HEK293 (cell line): ENCODE measurements at regions not wholly inside any gene's neighbourhood (a gene's known extent, or its start where the extent isn't known, plus 50 kb on each side); places are given as distances from the start of the nearest gene placed in this dataset.

Source experiments
- REST ChIP-seq: fragments of 450-650 bp; formaldehyde crosslinking; IDR thresholded peaks from 2 replicates; pipeline ENCODE4 v1.5.1; 2016; ENCODE audit warnings: missing biosample characterization, missing genetic modification characterization
- ZBTB7A ChIP-seq: fragments of 450-650 bp; formaldehyde crosslinking; IDR thresholded peaks from 2 replicates; pipeline ENCODE4 v1.5.1; 2016; ENCODE audit warnings: low read depth, missing biosample characterization, missing genetic modification characterization
- ZNF670 ChIP-seq: fragments of 450-650 bp; formaldehyde crosslinking; IDR thresholded peaks from 2 replicates; pipeline ENCODE4 v1.5.1; 2016; ENCODE audit warnings: missing biosample characterization, missing genetic modification characterization, low read depth
- ZNF785 ChIP-seq: fragments of 450-650 bp; formaldehyde crosslinking; IDR thresholded peaks from 2 replicates; pipeline ENCODE4 v1.5.1; 2016; ENCODE audit warnings: missing biosample characterization, missing genetic modification characterization
- TF ChIP-seq, protein P1 (sequence below): fragments of 450-650 bp; formaldehyde crosslinking; IDR thresholded peaks from 2 replicates; pipeline ENCODE4 v1.5.1; 2016; ENCODE audit warnings: missing biosample characterization, missing genetic modification characterization
- TF ChIP-seq, protein P2 (sequence below): fragments of 450-650 bp; formaldehyde crosslinking; IDR thresholded peaks from 2 replicates; pipeline ENCODE4 v1.5.1; 2016; ENCODE audit warnings: missing biosample characterization, missing genetic modification characterization
- TF ChIP-seq, protein P3 (sequence below): fragments of 450-650 bp; formaldehyde crosslinking; IDR thresholded peaks from 2 replicates; pipeline ENCODE4 v1.5.1; 2017; ENCODE audit warnings: missing biosample characterization, missing genetic modification characterization

DNA sequence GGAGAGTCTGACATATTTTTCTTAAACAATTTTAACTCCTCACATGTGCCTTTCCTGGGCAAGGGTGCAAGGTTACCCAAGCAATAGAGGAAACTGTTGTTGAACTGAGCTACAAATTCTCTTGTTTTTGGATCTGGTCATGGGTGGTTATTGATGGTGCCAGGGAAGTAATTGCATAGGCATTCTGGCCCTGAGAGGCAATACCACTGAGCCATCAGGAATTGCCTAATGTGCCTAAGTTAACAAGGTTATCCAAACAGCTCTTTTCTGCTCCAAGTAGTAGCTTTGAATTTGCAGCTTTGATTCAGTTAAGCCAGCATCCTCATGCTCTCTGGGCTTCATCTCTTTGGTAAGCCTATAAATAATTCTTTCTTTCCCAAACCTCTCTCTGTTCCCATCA lies 266.0 kb upstream of the BTBD3 start:
- TF ChIP-seq, protein P1, sequence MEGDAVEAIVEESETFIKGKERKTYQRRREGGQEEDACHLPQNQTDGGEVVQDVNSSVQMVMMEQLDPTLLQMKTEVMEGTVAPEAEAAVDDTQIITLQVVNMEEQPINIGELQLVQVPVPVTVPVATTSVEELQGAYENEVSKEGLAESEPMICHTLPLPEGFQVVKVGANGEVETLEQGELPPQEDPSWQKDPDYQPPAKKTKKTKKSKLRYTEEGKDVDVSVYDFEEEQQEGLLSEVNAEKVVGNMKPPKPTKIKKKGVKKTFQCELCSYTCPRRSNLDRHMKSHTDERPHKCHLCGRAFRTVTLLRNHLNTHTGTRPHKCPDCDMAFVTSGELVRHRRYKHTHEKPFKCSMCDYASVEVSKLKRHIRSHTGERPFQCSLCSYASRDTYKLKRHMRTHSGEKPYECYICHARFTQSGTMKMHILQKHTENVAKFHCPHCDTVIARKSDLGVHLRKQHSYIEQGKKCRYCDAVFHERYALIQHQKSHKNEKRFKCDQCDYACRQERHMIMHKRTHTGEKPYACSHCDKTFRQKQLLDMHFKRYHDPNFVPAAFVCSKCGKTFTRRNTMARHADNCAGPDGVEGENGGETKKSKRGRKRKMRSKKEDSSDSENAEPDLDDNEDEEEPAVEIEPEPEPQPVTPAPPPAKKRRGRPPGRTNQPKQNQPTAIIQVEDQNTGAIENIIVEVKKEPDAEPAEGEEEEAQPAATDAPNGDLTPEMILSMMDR (tag by site-specific recombination) = no peak
- TF ChIP-seq ZNF670 = no peak
- TF ChIP-seq, protein P2, sequence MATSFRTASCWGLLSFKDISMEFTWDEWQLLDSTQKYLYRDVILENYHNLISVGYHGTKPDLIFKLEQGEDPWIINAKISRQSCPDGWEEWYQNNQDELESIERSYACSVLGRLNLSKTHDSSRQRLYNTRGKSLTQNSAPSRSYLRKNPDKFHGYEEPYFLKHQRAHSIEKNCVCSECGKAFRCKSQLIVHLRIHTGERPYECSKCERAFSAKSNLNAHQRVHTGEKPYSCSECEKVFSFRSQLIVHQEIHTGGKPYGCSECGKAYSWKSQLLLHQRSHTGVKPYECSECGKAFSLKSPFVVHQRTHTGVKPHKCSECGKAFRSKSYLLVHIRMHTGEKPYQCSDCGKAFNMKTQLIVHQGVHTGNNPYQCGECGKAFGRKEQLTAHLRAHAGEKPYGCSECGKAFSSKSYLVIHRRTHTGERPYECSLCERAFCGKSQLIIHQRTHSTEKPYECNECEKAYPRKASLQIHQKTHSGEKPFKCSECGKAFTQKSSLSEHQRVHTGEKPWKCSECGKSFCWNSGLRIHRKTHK (tag by site-specific recombination) = no peak
- no peak for TF ChIP-seq ZBTB7A (tag by site-specific recombination)
- TF ChIP-seq ZNF785 = no peak
- TF ChIP-seq, protein P3, sequence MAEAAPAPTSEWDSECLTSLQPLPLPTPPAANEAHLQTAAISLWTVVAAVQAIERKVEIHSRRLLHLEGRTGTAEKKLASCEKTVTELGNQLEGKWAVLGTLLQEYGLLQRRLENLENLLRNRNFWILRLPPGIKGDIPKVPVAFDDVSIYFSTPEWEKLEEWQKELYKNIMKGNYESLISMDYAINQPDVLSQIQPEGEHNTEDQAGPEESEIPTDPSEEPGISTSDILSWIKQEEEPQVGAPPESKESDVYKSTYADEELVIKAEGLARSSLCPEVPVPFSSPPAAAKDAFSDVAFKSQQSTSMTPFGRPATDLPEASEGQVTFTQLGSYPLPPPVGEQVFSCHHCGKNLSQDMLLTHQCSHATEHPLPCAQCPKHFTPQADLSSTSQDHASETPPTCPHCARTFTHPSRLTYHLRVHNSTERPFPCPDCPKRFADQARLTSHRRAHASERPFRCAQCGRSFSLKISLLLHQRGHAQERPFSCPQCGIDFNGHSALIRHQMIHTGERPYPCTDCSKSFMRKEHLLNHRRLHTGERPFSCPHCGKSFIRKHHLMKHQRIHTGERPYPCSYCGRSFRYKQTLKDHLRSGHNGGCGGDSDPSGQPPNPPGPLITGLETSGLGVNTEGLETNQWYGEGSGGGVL (tag by site-specific recombination) = no peak
- TF ChIP-seq REST = no peak
